ENCODE measurements at regions not wholly inside any gene's neighbourhood (a gene's known extent, or its start where the extent isn't known, plus 50 kb on each side); places are given as distances from the start of the nearest gene placed in this dataset.

- no peak for TF ChIP-seq EZH2phosphoT487 (IDR thresholded peaks at IDR 0.05; ENCODE audit: insufficient read depth, low read depth)
- no peak for TF ChIP-seq EZH2 (IDR thresholded peaks at IDR 0.05; ENCODE audit: insufficient read depth, poor library complexity, severe bottlenecking)
Observed at GRCh38 chr18:1488957-1489356, 584.3 kb downstream of the ADCYAP1 start.
